HepG2 (cell line): ENCODE measurements at regions not wholly inside any gene's neighbourhood (a gene's known extent, or its start where the extent isn't known, plus 50 kb on each side); places are given as distances from the start of the nearest gene placed in this dataset.

ENCODE experiments used
- ATAC-seq: fragments of 200-7000 bp; cut with Tn5 transposase; 3 replicates; pipeline ENCODE4 v1.9.1; 2020; ENCODE audit warnings: mild to moderate bottlenecking, moderate library complexity
- BruUV-seq: library from RNA; stranded (reverse); fragments of 400-500 nt; replicated peaks from 2 replicates; lab custom pipeline; 2021; lab: Mats Ljungman, UMichigan
- CTCF ChIA-PET: fragments of 300-600 bp; formaldehyde crosslinking; extraction: SDS; loops from one replicate; lab custom pipeline; 2021; ENCODE audit warnings: low total read pairs, inconsistent platforms, low intra/inter-chr PET ratio; lab: Yijun Ruan, JAX
- POLR2A ChIA-PET: fragments of 350-600 bp; sonication (Branson Sonifier 250); formaldehyde crosslinking; loops from one replicate; lab custom pipeline; 2020; ENCODE audit warnings: antibody characterized with exemption, inconsistent platforms; lab: Yijun Ruan, JAX
- DNase-seq: peaks from one replicate; pipeline ENCODE4 v3.0.0-alpha.2; 2015; ENCODE audit warnings: low spot score
- FAIRE-seq: peaks from 3 replicates; lab custom pipeline; 2011; peaks lifted over from hg19 to GRCh38; lab: Jason Lieb, UNC
- H2AFZ ChIP-seq: one replicate; pipeline ENCODE4 v1.6.1; 2011; ENCODE audit warnings: low read length, inconsistent platforms
- H3K27ac ChIP-seq: fragments of 300-600 bp; 3 replicates; pipeline ENCODE4 v1.8.0; 2011; ENCODE audit warnings: mixed run types, mild to moderate bottlenecking, mixed read lengths, low read length, inconsistent platforms; ENCODE audit not compliant: insufficient read depth; ENCODE audit errors: extremely low read length
- H3K27me3 ChIP-seq, 2 experiments: fragments of 200-600 bp in 1 of 2; 2 replicates in 1 of 2; 3 replicates in 1 of 2; pipeline versions ENCODE4 v1.6.0 to v1.8.0; 2011; ENCODE audit warnings: low read length in 2 of 2, mild to moderate bottlenecking in 2 of 2, moderate library complexity in 2 of 2, inconsistent platforms in 1 of 2; ENCODE audit not compliant: insufficient read depth in 2 of 2, control insufficient read depth in 1 of 2
- H3K36me3 ChIP-seq, 2 experiments: fragments of 200-600 bp in 1 of 2; replicated peaks in 1 of 2; 2 replicates in 1 of 2; 3 replicates in 1 of 2; pipeline versions ENCODE4 v1.5.1 to v1.8.0; 2011; ENCODE audit warnings: low read length in 2 of 2, inconsistent platforms in 1 of 2; ENCODE audit not compliant: insufficient read depth in 2 of 2, control insufficient read depth in 1 of 2
- H3K4me1 ChIP-seq: 2 replicates; pipeline ENCODE4 v1.5.1; 2012; ENCODE audit warnings: low read length, inconsistent platforms; ENCODE audit not compliant: insufficient read depth
- H3K4me2 ChIP-seq: 2 replicates; pipeline ENCODE4 v1.6.0; 2011; ENCODE audit warnings: low read depth, low read length, inconsistent platforms
- H3K4me3 ChIP-seq, 3 experiments: fragments of 200-600 bp in 1 of 3; sonication (generic), shearing (Covaris generic) in 1 of 3; replicated peaks in 1 of 3; 2 replicates each; pipeline ENCODE4 v1.5.1; 2011 to 2016; ENCODE audit warnings: low read length in 3 of 3, inconsistent platforms in 2 of 3, low read depth in 2 of 3, mild to moderate bottlenecking in 2 of 3, control low read depth in 1 of 3, mixed read lengths in 1 of 3; ENCODE audit not compliant: insufficient read depth in 1 of 3
- H3K79me2 ChIP-seq: one replicate; pipeline ENCODE4 v1.6.1; 2011; ENCODE audit warnings: low read length, inconsistent platforms; ENCODE audit not compliant: insufficient read depth
- H3K9ac ChIP-seq: 2 replicates; pipeline ENCODE4 v1.6.0; 2011; ENCODE audit warnings: mild to moderate bottlenecking, low read depth, low read length, inconsistent platforms; ENCODE audit not compliant: insufficient read depth
- H3K9me3 ChIP-seq: 2 replicates; pipeline ENCODE4 v1.5.1; 2012; ENCODE audit warnings: mild to moderate bottlenecking, low read length
- H4K20me1 ChIP-seq: 2 replicates; pipeline ENCODE4 v1.6.0; 2011; ENCODE audit warnings: inconsistent platforms, mild to moderate bottlenecking, low read length, moderate library complexity; ENCODE audit not compliant: insufficient read depth
- ARHGAP35 ChIP-seq: sonication (generic); formaldehyde crosslinking; IDR thresholded peaks from 2 replicates; pipeline ENCODE4 v1.9.0; 2022; ENCODE audit warnings: mild to moderate bottlenecking, inconsistent platforms, moderate library complexity, missing genetic modification reagents, borderline replicate concordance
- ARNT2 ChIP-seq: sonication (generic); formaldehyde crosslinking; IDR thresholded peaks from 2 replicates; pipeline ENCODE4 v1.8.0; 2022; ENCODE audit warnings: mild to moderate bottlenecking, low read depth, missing genetic modification reagents, moderate library complexity
- ATF7 ChIP-seq, 2 experiments: fragments of 450-650 bp in 1 of 2; sonication (generic) in 1 of 2; formaldehyde crosslinking in 1 of 2; IDR thresholded peaks; 2 replicates each; pipeline versions ENCODE4 v1.4.0 to v1.6.1; 2016 to 2020; ENCODE audit warnings: antibody characterized with exemption in 1 of 2, mild to moderate bottlenecking in 1 of 2, missing genetic modification reagents in 1 of 2
- ATF7-NPFF ChIP-seq: sonication (generic); formaldehyde crosslinking; IDR thresholded peaks from 2 replicates; pipeline ENCODE4 v1.8.1; 2023; ENCODE audit warnings: mild to moderate bottlenecking, low read depth, missing genetic modification reagents, moderate library complexity
- BCL6 ChIP-seq: IDR thresholded peaks from 2 replicates; pipeline ENCODE4 v1.6.1; 2016; ENCODE audit warnings: missing genetic modification reagents, missing compliant biosample characterization
- DNMT1 ChIP-seq: sonication (generic); formaldehyde crosslinking; IDR thresholded peaks from 2 replicates; pipeline ENCODE4 v1.5.1; 2020; ENCODE audit warnings: mild to moderate bottlenecking, missing genetic modification reagents
- GATAD1 ChIP-seq: IDR thresholded peaks from 2 replicates; pipeline ENCODE4 v1.6.1; 2016; ENCODE audit warnings: missing genetic modification reagents, missing compliant biosample characterization
- MAF1 ChIP-seq: sonication (generic); formaldehyde crosslinking; IDR thresholded peaks from 2 replicates; pipeline ENCODE4 v1.5.0; 2020; ENCODE audit warnings: missing genetic modification reagents, borderline replicate concordance
- MYPOP ChIP-seq: sonication (generic); formaldehyde crosslinking; IDR thresholded peaks from 2 replicates; pipeline ENCODE4 v1.8.1; 2023; ENCODE audit warnings: mild to moderate bottlenecking, moderate library complexity, missing genetic modification reagents
- NR3C1 ChIP-seq: sonication (generic); formaldehyde crosslinking; IDR thresholded peaks from 2 replicates; pipeline ENCODE4 v1.4.0; 2020; ENCODE audit warnings: missing genetic modification reagents
- RFXAP ChIP-seq: sonication (generic); formaldehyde crosslinking; IDR thresholded peaks from 2 replicates; pipeline ENCODE4 v1.4.0; 2020; ENCODE audit warnings: missing genetic modification reagents, borderline replicate concordance
- TCF7L2 ChIP-seq: IDR thresholded peaks from 2 replicates; pipeline ENCODE4 v1.6.1; 2011; ENCODE audit warnings: mild to moderate bottlenecking, low read depth, low read length, moderate library complexity
- ZMYM3 ChIP-seq: sonication (generic); formaldehyde crosslinking; IDR thresholded peaks from 2 replicates; pipeline ENCODE4 v1.5.1; 2020; ENCODE audit warnings: mild to moderate bottlenecking, missing genetic modification reagents
- ZNF546 ChIP-seq: sonication (generic); formaldehyde crosslinking; conservative IDR thresholded peaks from 2 replicates; pipeline ENCODE4 v1.8.1; 2023; ENCODE audit warnings: mild to moderate bottlenecking, missing genetic modification reagents
- whole genome bisulfite sequencing: methylation state at CpG from one replicate; pipeline ENCODE4 v1.1.6; 2017; ENCODE audit warnings: low lambda C conversion rate; 5-methylcytosine and 5-hydroxymethylcytosine counted together
- in situ Hi-C: cut with HindIII; loops from 2 replicates; pipeline ENCODE4 v1.10.0; 2017; ENCODE audit warnings: low pct_unique_long_range_greater_than_20kb; ENCODE audit not compliant: extremely low pct_ligation_motif_present
- intact Hi-C: fragments of 100-400 bp; cut with micrococcal nuclease; formaldehyde crosslinking; loops from one replicate; pipeline ENCODE4 v1.10.0; 2022; ENCODE audit not compliant: unreplicated experiment
- TF ChIP-seq, protein P1 (sequence below): sonication (generic); formaldehyde crosslinking; IDR thresholded peaks from 2 replicates; pipeline ENCODE4 v1.4.0; 2020; ENCODE audit warnings: mild to moderate bottlenecking, missing genetic modification reagents
- TF ChIP-seq, protein P2 (sequence below), 2 experiments: fragments of 450-650 bp in 1 of 2; sonication (generic) in 1 of 2; formaldehyde crosslinking in 1 of 2; IDR thresholded peaks; 2 replicates each; pipeline versions ENCODE4 v1.6.1 to v1.8.0; 2016 to 2022; ENCODE audit warnings: antibody characterized with exemption in 1 of 2, mild to moderate bottlenecking in 1 of 2, missing genetic modification reagents in 1 of 2

DNA sequence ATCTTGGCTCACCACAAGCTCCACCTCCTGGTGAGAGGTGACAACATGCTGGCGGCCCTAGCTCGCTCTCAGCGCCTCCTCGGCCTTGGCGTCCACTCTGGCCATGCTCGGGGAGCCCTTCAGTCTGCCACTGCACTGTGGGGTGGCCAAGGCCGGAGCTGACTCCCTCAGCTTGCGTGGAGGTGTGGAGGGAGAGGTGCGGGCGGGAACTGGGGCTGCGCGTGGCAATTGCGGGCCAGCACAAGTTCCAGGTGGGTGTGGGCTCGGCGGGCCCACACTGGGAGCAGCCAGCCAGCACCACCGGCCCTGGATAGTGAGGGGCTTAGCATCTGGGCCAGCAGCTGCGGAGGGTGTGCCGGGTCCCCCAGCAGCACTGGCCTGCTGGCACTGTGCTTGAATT, 275.7 kb upstream of the P2RY1 start:
- Histone ChIP-seq H3K4me1 (peaks cover 13% of the 10 kb centered on the region), H4K20me1 (no peaks in the 10 kb centered on the region), H2AFZ (no peak overlapping the region), H3K27ac (no peak overlapping the region), H3K36me3 (no peaks in the 10 kb centered on the region), H3K4me2 (no peak overlapping the region), H3K9me3 (no peaks in the 10 kb centered on the region), H3K9ac (no peak overlapping the region), H3K79me2 (no peaks in the 10 kb centered on the region), H3K27me3 (no peaks in the 10 kb centered on the region; a peak in 1 of 5 replicates), H3K4me3 (no peak overlapping the region)
- in situ Hi-C loops (no loop called here), intact Hi-C loops (no loop called here)
- BruUV-seq = no TSS peak
- 50% methylated on average over 11 of the region's 18 CpGs for WGBS
- ATAC-seq (peak; percentile 56), DNase-seq (no peak), FAIRE-seq (no peak)
- ChIA-PET POLR2A (no interaction called here), CTCF (no interaction called here)
- TF ChIP-seq GATAD1 (CRISPR knock-in tag) (no peak), ZMYM3 (CRISPR knock-in tag) (no peak), RFXAP (CRISPR knock-in tag) (no peak), BCL6 (CRISPR knock-in tag) (no peak), MYPOP (CRISPR knock-in tag) (no peak), NR3C1 (CRISPR knock-in tag) (no peak), TCF7L2 (no peak), MAF1 (CRISPR knock-in tag) (no peak), ARNT2 (no peak), ZNF546 (no peak), DNMT1 (no peak), ATF7-NPFF (CRISPR knock-in tag) (no peak), ARHGAP35 (CRISPR knock-in tag) (no peak), ATF7 (IDR thresholded peaks at IDR 0.05) (no peak), ATF7 (CRISPR knock-in tag; IDR thresholded peaks at IDR 0.05) (no peak)
- TF ChIP-seq, protein P1, sequence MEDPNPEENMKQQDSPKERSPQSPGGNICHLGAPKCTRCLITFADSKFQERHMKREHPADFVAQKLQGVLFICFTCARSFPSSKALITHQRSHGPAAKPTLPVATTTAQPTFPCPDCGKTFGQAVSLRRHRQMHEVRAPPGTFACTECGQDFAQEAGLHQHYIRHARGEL (CRISPR knock-in tag) = no peak
- TF ChIP-seq, protein P2, sequence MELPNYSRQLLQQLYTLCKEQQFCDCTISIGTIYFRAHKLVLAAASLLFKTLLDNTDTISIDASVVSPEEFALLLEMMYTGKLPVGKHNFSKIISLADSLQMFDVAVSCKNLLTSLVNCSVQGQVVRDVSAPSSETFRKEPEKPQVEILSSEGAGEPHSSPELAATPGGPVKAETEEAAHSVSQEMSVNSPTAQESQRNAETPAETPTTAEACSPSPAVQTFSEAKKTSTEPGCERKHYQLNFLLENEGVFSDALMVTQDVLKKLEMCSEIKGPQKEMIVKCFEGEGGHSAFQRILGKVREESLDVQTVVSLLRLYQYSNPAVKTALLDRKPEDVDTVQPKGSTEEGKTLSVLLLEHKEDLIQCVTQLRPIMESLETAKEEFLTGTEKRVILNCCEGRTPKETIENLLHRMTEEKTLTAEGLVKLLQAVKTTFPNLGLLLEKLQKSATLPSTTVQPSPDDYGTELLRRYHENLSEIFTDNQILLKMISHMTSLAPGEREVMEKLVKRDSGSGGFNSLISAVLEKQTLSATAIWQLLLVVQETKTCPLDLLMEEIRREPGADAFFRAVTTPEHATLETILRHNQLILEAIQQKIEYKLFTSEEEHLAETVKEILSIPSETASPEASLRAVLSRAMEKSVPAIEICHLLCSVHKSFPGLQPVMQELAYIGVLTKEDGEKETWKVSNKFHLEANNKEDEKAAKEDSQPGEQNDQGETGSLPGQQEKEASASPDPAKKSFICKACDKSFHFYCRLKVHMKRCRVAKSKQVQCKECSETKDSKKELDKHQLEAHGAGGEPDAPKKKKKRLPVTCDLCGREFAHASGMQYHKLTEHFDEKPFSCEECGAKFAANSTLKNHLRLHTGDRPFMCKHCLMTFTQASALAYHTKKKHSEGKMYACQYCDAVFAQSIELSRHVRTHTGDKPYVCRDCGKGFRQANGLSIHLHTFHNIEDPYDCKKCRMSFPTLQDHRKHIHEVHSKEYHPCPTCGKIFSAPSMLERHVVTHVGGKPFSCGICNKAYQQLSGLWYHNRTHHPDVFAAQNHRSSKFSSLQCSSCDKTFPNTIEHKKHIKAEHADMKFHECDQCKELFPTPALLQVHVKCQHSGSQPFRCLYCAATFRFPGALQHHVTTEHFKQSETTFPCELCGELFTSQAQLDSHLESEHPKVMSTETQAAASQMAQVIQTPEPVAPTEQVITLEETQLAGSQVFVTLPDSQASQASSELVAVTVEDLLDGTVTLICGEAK (IDR thresholded peaks at IDR 0.05) = no peak
- TF ChIP-seq, protein P2 (CRISPR knock-in tag; IDR thresholded peaks at IDR 0.05) = no peak
